BLaER1 (cell line): ENCODE measurements at regions not wholly inside any gene's neighbourhood (a gene's known extent, or its start where the extent isn't known, plus 50 kb on each side); places are given as distances from the start of the nearest gene placed in this dataset.
"Not testable (repeated sequence)": the region's sequence is repeated elsewhere in the genome, so short reads cannot be mapped to it uniquely, and the experiment has no call there.

ENCODE experiments used
- H3K27ac ChIP-seq: shearing (Covaris generic); formaldehyde crosslinking; 2 replicates; pipeline ENCODE4 v1.8.1; 2022
- H3K27me3 ChIP-seq: shearing (Covaris generic); formaldehyde crosslinking; 2 replicates; pipeline ENCODE4 v1.8.1; 2022
- H3K36me3 ChIP-seq: shearing (Covaris generic); formaldehyde crosslinking; 2 replicates; pipeline ENCODE4 v1.8.1; 2022
- H3K4me1 ChIP-seq: shearing (Covaris generic); formaldehyde crosslinking; 2 replicates; pipeline ENCODE4 v1.8.1; 2022
- H3K4me2 ChIP-seq: shearing (Covaris generic); formaldehyde crosslinking; 2 replicates; pipeline ENCODE4 v1.8.1; 2022
- H3K4me3 ChIP-seq: shearing (Covaris generic); formaldehyde crosslinking; 2 replicates; pipeline ENCODE4 v1.8.1; 2022
- H3K9ac ChIP-seq: shearing (Covaris generic); formaldehyde crosslinking; 2 replicates; pipeline ENCODE4 v1.8.1; 2022
- H3K9me3 ChIP-seq: shearing (Covaris generic); formaldehyde crosslinking; 2 replicates; pipeline ENCODE4 v1.8.1; 2022
- H4K20me1 ChIP-seq: shearing (Covaris generic); formaldehyde crosslinking; 2 replicates; pipeline ENCODE4 v1.8.1; 2022
- Cebpa-rat ChIP-seq: shearing (Covaris generic); IDR thresholded peaks from 2 replicates; pipeline ENCODE4 v1.8.1; 2022

DNA sequence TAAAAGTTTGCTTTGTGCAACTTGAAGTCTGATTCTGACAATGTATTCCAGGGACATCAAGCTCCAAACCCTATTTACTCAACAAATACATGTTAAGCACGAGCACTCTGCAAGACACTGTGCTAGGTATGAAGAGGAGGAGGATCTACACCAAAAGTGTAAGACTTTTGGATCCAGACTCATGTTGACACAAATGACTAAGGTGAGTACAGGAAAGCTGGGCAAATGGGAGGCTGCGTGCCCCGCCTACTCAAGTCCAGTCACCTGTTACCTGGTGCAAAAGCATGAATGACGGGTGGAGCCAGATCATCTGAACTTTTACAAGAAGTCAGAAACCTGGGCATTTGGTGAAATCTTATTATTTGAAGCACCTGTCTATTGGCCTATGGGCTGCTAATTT, 120.7 kb downstream of the ABCC12 start:
- Histone ChIP-seq H3K4me2 (no peak overlapping the region), H3K27me3 (no peaks in the 10 kb centered on the region), H4K20me1 (no peaks in the 10 kb centered on the region), H3K4me3 (no peak overlapping the region), H3K36me3 (no peaks in the 10 kb centered on the region), H3K4me1 (no peaks in the 10 kb centered on the region), H3K9ac (no peak overlapping the region), H3K9me3 (no peaks in the 10 kb centered on the region), H3K27ac (no peak overlapping the region)
- no peak for TF ChIP-seq Cebpa-rat

DNA sequence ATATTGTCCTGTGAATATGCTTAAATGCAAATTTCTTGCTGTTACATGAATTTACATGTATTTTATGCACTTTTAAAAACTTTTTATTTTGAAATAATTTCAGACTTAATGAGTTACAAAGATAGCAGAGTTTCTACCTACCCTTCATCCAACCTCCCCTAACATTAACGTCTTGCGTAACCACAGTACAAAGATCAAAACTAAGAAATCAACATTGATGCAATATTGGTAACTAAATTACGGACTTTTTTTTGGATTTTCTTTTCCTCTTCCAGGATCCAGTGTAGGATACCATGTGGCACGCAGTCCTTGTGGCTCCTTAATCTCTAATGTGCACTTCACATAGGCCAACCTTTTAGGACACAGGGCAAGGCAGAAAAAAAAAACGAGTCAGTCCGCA, 124.9 kb downstream of the ABCC12 start:
- Histone ChIP-seq H3K36me3 (no peaks in the 10 kb centered on the region), H3K4me1 (no peaks in the 10 kb centered on the region), H3K4me3 (no peak overlapping the region), H3K4me2 (no peak overlapping the region), H3K9ac (no peak overlapping the region), H3K27ac (no peak overlapping the region), H3K9me3 (no peaks in the 10 kb centered on the region), H4K20me1 (no peaks in the 10 kb centered on the region), H3K27me3 (no peaks in the 10 kb centered on the region)
- 0 out of 2 replicates have a peak, but pooled peaks have one; percentile 16 for TF ChIP-seq Cebpa-rat

DNA sequence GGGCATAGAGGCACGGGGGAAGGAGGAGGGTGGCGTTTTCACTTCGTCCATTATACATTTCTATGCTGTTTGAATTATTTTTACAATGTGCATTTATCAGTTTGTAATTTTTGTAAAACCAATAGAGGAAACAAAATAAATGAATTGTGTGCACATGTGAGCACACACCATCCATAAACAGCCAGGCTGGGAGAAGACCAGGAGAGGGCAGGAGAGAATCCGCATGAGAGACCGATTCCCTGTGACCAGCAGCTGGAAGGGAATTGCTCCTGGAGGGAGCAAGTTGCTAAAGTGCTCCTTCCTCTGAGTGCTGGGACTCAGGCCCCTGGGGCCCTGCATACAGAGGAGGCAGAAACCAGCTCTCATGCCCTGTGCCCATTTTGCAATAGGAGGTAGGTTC, 126.0 kb downstream of the ABCC12 start:
- H3K9ac ChIP-seq: no peak overlapping the region
- no peak for TF ChIP-seq Cebpa-rat
- H3K9me3 ChIP-seq: no peaks in the 10 kb centered on the region
- H3K4me1 ChIP-seq: no peaks in the 10 kb centered on the region
- H3K4me2 ChIP-seq: no peak overlapping the region
- no peak overlapping the region for H3K27ac ChIP-seq
- H3K27me3 ChIP-seq: no peaks in the 10 kb centered on the region
- no peaks in the 10 kb centered on the region for H4K20me1 ChIP-seq
- no peaks in the 10 kb centered on the region for H3K36me3 ChIP-seq
- H3K4me3 ChIP-seq: no peak overlapping the region

DNA sequence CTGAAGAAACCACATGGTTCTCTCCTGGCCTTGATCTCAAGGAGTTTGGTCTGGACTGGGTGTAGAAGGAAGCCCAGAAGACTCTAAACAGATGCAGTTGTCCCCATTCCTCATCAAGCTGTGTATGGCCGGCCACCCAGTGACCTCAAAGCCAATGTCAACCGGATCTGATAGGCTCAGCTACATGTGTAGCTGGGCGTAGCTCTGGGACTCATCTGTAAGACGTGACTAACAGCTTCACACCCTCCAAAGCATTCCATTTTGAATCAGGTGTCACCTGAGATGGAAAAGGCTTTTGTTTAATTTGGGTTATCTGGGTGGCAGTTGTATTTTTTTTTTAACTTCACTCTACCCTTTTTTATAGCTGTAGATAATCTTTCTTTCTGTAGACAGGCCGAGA, 130.4 kb downstream of the ABCC12 start:
- H3K4me1 ChIP-seq: no peaks in the 10 kb centered on the region
- H3K27ac ChIP-seq: no peak overlapping the region
- TF ChIP-seq Cebpa-rat: no peak
- no peaks in the 10 kb centered on the region for H4K20me1 ChIP-seq
- H3K36me3 ChIP-seq: no peaks in the 10 kb centered on the region
- H3K4me3 ChIP-seq: no peak overlapping the region
- no peak overlapping the region for H3K9ac ChIP-seq
- no peak overlapping the region for H3K4me2 ChIP-seq
- H3K9me3 ChIP-seq: no peaks in the 10 kb centered on the region
- H3K27me3 ChIP-seq: no peaks in the 10 kb centered on the region

DNA sequence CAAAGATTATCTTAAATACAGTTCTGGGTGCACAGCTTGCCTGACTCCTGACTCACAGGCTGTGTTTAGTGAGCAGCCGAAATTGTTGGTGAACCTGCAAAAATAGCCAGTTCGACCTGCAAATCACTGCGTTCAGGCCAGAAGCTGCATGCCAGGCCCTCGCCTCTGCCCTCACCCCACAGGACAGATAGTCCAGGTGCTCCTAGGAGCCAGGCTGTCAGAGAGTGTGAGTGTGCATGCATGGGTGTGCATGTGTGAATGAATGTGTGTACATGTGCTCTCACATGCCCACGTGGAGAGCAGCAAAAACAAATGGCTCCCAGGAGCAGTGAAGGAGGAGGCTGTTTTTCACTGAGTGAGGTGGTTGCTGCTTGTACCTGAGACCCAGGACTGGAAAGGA, 131.8 kb downstream of the ABCC12 start:
- Histone ChIP-seq H3K36me3 (no peaks in the 10 kb centered on the region), H3K9me3 (no peaks in the 10 kb centered on the region), H3K4me1 (no peaks in the 10 kb centered on the region), H4K20me1 (no peaks in the 10 kb centered on the region), H3K4me2 (no peak overlapping the region), H3K27me3 (no peaks in the 10 kb centered on the region), H3K27ac (no peak overlapping the region), H3K4me3 (no peak overlapping the region), H3K9ac (no peak overlapping the region)
- TF ChIP-seq Cebpa-rat: no peak

DNA sequence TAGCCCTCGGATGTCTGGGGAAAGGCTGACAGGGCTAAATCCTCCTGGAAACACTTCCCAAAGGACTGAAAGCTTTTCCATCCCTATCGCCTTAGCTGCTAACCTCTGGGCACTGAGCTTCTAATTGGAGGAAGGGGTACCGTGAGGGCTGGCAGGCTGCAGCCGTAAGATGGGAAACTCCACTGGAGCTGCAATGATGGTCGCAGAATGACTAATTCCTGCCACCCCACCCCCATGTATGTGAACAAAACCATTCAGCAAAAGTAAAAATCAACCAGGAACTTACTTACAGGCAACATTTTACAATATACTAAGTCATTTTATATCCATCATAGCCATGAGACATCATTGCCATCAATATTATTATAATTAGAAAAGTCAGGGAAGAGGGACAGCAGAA, 133.3 kb downstream of the ABCC12 start:
- no peak for TF ChIP-seq Cebpa-rat

DNA sequence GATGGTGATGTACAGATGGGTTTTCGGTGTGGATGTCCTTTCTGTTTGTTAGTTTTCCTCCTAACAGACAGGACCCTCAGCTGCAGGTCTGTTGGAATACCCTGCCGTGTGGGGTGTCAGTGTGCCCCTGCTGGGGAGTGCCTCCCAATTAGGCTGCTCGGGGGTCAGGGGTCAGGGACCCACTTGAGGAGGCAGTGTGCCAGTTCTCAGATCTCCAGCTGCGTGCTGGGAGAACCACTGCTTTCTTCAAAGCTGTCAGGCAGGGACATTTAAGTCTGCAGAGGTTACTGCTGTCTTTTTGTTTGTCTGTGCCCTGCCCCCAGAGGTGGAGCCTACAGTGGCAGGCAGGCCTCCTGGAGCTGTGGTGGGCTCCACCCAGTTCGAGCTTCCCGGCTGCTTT, 135.2 kb downstream of the ABCC12 start:
- not testable (repeated sequence) for H3K27me3 ChIP-seq, H3K9ac ChIP-seq, H4K20me1 ChIP-seq, H3K27ac ChIP-seq, H3K36me3 ChIP-seq, H3K4me1 ChIP-seq, H3K9me3 ChIP-seq, H3K4me3 ChIP-seq, H3K4me2 ChIP-seq

More for the DNA sequence above, 133.3 kb downstream of the ABCC12 start:
- Histone ChIP-seq H3K9ac (no peak overlapping the region), H3K36me3 (no peaks in the 10 kb centered on the region), H3K27ac (no peak overlapping the region), H3K4me3 (no peak overlapping the region), H4K20me1 (no peaks in the 10 kb centered on the region), H3K4me2 (no peak overlapping the region), H3K27me3 (no peaks in the 10 kb centered on the region), H3K4me1 (no peaks in the 10 kb centered on the region), H3K9me3 (no peaks in the 10 kb centered on the region)

DNA sequence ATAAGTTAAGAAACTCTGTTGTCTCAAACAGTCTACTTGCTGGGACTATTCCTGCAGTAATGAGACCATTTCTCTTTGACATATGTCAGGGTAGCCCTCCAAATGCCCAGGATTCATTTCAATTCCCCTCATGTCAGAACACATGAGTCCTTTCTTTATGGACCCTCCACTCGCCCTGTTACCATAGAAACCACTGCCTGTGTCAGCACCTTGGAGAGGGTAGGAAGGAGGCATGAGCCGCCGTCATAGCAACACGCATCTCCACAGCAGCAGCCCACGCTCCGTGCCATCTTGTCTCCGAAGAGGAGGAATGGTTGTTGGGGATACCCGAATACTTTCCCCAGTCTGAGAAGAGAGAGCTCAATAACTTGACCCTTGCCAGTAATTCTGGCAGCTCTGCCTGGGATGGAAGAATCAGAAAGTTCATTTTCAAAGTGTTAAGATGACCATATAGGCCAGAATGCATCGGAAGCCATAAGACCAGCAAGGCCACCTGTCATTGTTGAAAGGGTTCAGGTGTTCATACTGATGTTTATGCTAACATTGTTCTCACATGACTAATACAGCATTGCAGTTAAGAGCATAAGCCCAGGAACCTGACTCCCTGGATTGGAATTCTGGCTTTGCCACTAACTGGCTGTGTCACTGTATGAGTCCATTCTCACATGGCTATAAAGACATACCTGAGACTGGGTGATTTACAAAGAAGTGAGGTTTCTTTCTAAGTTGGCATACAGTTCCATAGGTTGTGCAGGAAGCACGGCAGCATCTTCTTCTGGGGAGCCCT, 141.3 kb downstream of the ABCC12 start:
- H4K20me1 ChIP-seq: no peaks in the 10 kb centered on the region
- TF ChIP-seq Cebpa-rat: no peak
- no peak overlapping the region for H3K4me2 ChIP-seq
- no peak overlapping the region for H3K4me3 ChIP-seq
- H3K27ac ChIP-seq: no peak overlapping the region
- no peaks in the 10 kb centered on the region for H3K36me3 ChIP-seq
- no peak overlapping the region for H3K9ac ChIP-seq
- no peaks in the 10 kb centered on the region for H3K9me3 ChIP-seq
- H3K27me3 ChIP-seq: no peaks in the 10 kb centered on the region
- H3K4me1 ChIP-seq: peaks cover 21% of the 10 kb centered on the region

DNA sequence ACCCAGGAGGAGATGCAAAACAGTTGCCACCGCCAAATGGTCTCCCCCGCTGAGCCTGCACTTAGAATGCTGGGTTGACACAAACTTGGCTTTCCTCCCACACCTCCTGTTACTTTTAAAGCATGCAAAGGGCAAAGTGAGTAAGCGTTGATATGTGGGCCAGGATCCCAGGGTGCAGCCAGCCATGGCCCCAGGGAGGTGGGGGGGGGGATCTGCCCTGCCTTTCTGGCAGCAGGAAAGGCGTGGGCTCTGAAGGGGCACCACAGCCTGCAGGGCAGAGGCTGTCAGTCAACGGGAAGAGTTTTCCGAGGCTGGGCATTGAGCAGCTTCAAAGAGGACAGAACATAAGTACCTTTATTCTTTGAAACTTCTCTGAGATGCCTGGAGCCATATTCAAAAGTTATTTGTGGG, 142.3 kb downstream of the ABCC12 start:
- Histone ChIP-seq H3K4me1 (peaks cover 21% of the 10 kb centered on the region), H3K4me3 (no peak overlapping the region), H3K27me3 (no peaks in the 10 kb centered on the region), H3K9me3 (no peaks in the 10 kb centered on the region), H4K20me1 (no peaks in the 10 kb centered on the region), H3K9ac (no peak overlapping the region), H3K27ac (no peak overlapping the region), H3K36me3 (no peaks in the 10 kb centered on the region), H3K4me2 (no peak overlapping the region)
- TF ChIP-seq Cebpa-rat: no peak

DNA sequence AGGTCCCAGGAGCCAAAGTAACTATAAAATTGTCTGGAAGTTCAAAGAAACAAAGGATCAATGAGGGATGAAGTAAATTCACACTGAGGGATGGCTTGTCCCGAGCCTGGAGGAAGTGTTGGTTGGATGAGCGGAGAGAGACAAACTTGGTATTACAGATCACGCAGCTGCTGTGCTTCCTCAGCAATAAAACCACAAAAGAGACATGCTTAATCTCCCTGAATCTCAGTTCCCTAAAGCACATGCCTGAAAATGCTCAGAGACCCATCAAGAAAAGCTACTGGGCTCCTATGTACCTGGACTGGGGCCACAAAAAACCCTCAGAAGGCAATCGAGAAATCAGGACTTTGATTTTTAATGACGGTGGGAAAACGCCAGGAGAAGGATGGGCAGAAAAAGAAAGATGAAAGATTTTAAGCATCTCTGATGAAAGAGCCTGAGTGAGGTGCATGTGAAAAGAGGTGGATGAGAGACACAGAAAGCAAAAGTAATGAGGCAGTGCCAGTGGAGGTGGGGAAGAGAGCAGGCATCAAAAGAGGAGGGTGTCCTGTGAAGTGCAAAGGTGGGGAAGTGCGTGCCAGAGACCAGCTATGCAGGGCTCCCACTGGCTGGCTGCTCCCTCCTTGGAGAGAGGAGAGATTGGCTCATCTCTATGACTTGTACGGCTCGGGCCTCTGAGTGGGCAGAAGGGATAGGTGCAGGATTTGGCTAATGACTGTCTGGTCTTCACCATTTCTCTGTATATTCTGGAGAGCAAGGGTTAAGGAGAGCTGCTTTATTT, 143.7 kb downstream of the ABCC12 start:
- Histone ChIP-seq H4K20me1 (no peaks in the 10 kb centered on the region), H3K4me2 (peak overlapping the region; percentile 60), H3K9ac (no peak overlapping the region), H3K4me1 (peaks cover 21% of the 10 kb centered on the region), H3K4me3 (no peak overlapping the region; the same call in 1 of the 2 replicates), H3K9me3 (no peaks in the 10 kb centered on the region), H3K27ac (no peak overlapping the region), H3K36me3 (no peaks in the 10 kb centered on the region), H3K27me3 (no peaks in the 10 kb centered on the region)
- no peak for TF ChIP-seq Cebpa-rat
